GM19193 (cell line): ENCODE measurements at regions not wholly inside any gene's neighbourhood (a gene's known extent, or its start where the extent isn't known, plus 50 kb on each side); places are given as distances from the start of the nearest gene placed in this dataset.

ENCODE experiments used
- POLR2A ChIP-seq: IDR thresholded peaks from 4 replicates; pipeline ENCODE4 v1.6.1; 2011; ENCODE audit not compliant: insufficient read depth, insufficient read length; ENCODE audit errors: extremely low read depth

DNA sequence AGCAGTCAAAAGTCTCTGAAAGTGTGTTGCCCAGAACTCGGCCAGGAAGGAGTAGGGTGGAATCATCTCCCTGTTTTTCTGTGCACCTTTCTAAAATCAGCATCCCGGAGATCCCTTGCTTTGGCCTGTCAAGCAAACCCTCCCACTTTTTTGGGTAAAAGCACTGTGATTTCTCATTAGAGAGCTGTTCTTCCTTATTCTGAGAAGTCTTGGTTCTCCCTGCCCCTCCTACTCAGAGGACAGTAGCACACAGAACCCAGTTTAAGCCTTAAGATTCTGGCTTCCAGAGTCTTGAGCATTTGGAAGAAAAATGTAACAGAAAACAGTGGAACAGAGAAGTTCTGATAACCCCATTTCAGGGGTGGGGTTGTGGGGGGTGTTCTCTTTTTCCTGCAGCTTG, 52.6 kb upstream of the KATNAL1 start:
- no peak for TF ChIP-seq POLR2A

GRCh38 chr13:30360586-30360985, 53.2 kb upstream of the KATNAL1 start:
- no peak for TF ChIP-seq POLR2A

- TF ChIP-seq POLR2A, result no peak
Observed at GRCh38 chr13:30362005-30362788, 54.8 kb upstream of the KATNAL1 start.

DNA sequence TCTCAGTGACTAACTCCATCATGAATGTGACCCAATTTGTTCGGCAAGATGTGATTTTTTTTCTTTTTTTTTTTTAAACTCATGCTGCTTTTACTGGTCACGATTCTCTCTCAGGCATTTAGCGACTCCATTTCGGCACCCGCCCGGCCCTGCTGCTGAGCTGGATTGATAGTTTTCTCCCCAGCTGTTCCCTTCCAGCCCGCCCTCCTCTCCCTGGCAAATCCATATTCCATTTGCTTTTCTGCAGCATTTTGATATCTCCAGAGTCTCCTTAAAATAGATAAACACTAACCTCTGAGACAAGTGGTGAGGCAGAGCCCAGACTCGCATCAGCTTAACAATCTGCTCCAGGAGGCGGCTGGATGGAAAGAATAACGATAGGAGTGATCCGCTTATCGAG, 55.5 kb upstream of the KATNAL1 start:
- TF ChIP-seq POLR2A, result no peak

GRCh38 chr13:30363725-30364124, 56.4 kb upstream of the KATNAL1 start:
- TF ChIP-seq POLR2A, result no peak

GRCh38 chr13:30364133-30364532, 56.8 kb upstream of the KATNAL1 start:
- TF ChIP-seq POLR2A, result no peak

- no peak for TF ChIP-seq POLR2A
Observed at GRCh38 chr13:30364876-30365275, 57.4 kb upstream of the UBE2L5 start.

DNA sequence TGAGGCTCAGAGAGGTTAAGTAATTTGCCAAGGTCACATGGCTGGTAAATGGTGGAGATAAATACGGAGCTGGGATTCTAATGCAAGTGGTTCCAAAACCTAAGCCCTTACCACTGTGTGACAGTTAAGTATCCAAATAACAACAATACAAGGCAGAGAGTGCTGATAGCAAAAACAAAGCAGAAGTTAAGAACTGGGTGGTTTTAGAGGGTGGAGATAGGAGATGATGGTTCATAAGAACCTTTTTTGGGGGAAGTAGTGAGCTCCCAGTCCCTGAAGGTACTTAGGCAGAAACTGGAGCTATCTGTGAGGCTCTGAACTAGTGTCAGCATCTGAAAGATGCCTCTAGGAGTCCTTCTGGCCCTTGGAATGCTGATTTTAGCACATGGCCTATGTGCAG, 56.2 kb upstream of the UBE2L5 start:
- TF ChIP-seq POLR2A, result no peak

DNA sequence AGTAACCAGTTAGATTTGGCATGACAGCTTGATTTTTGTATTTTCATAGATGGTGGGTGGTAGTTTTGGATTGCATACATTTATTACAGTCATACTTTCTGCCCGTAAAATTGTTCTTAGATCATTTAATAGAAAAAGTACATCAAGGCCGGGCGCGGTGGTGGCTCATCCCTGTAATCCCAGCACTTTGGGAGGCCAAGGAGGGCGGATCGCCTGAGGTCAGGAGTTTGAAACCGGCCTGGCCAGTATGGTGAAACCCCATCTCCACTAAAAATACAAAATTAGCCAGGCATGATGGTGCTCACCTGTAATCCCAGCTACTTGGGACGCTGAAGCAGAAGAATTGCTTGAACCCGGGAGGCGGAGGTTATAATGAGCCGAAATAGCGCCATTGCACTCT, 55.0 kb upstream of the UBE2L5 start:
- no peak for TF ChIP-seq POLR2A

- TF ChIP-seq POLR2A, result no peak
Observed at GRCh38 chr13:30370146-30370545, 52.1 kb upstream of the UBE2L5 start.

DNA sequence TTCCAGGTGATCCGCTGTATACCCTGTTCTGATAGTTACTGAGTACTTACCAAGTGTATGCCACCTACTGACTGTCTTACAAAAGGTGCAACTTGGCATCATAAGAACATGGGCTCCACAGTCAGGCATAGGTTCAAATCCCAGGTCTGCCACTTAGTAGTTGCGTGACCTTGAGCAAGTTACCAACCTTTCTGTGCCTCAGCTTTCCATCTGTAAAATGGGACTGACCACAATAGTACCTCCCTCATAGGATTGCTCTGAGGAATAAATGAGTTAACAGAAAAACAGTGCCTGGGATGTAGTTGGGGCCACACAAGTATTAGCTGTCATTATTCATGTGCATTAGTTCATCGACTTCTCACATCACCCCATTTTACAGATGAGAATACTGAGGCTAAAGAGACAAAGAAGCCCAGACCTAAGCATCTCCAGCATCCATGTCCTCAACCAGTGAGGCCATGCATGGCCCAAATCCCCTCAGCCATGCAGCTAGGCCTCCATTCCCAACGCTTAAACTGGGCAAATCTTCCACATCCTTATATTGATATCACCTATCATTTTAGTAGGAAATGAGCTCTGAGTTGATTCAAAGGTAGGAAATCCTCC, 51.3 kb upstream of the UBE2L5 start:
- no peak for TF ChIP-seq POLR2A

DNA sequence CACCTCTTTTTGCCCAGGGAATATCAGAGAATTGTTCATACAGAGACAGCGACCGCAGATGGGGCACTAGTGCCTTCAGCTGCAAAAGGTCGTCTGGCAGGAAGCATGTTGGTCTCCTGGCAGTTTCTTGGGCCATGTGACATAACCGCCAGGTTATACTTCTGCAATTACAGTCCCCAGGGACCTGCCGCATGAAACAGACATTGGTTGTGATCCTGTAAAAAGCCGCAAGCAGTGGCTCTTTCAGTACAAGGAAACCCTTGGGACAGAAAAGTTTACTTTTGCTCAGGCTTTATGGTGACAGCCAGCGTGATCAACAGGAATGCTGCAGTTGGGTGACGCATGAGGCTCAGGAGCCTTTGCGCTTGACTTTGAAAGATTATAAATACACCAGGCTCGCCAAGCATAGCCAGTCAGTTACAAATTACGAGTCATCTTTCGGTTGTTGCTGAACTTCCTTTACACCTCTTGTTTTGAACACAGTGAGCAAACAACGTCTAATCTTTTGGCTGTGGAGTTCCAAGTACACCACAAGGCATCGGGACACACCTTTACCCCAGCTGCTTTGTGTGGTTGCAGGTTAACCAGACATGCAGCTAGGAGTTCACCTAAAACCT, 50.5 kb upstream of the UBE2L5 start:
- TF ChIP-seq POLR2A, result peak; percentile 44
